Gastrocnemius medialis (tissue), 4 donors: ENCODE measurements at regions not wholly inside any gene's neighbourhood (a gene's known extent, or its start where the extent isn't known, plus 50 kb on each side); places are given as distances from the start of the nearest gene placed in this dataset.

ENCODE experiments used
- ATAC-seq, 2 donors: fragments of 150-250 bp; one replicate each; pipeline ENCODE4 v1.9.1; 2016
- DNase-seq, 2 donors: peaks; one replicate each; pipeline ENCODE4 v3.0.0-alpha.2; 2019
- H3K27ac ChIP-seq, 4 donors: fragments of 200-600 bp; sonication (generic); 1 replicate in 1 of 4; 2 replicates in 3 of 4; pipeline ENCODE4 v1.5.1; 2016 to 2018; ENCODE audit warnings: mild to moderate bottlenecking in 2 of 4, moderate library complexity in 1 of 4
- H3K27me3 ChIP-seq, 3 donors: fragments of 200-600 bp; sonication (generic) in 2 of 3; 1 replicate in 1 of 3; 2 replicates in 2 of 3; pipeline versions ENCODE4 v1.5.1 to v1.6.0; 2016 to 2019; ENCODE audit warnings: mild to moderate bottlenecking in 1 of 3, moderate library complexity in 1 of 3
- H3K36me3 ChIP-seq, 2 donors: fragments of 200-600 bp; sonication (generic) in 1 of 2; one replicate each; pipeline ENCODE4 v1.5.1; 2017 to 2018
- H3K4me1 ChIP-seq, 2 donors: fragments of 200-600 bp; sonication (generic) in 1 of 2; one replicate each; pipeline ENCODE4 v1.5.1; 2016 to 2017; ENCODE audit warnings: mild to moderate bottlenecking in 2 of 2
- H3K4me3 ChIP-seq, 4 donors: fragments of 200-600 bp; sonication (generic) in 3 of 4; 1 replicate in 1 of 4; 2 replicates in 3 of 4; pipeline ENCODE4 v1.5.1; 2016 to 2019; ENCODE audit warnings: mild to moderate bottlenecking in 2 of 4
- H3K9me3 ChIP-seq, 3 donors: fragments of 200-600 bp; sonication (generic) in 2 of 3; 1 replicate in 1 of 3; 2 replicates in 2 of 3; pipeline ENCODE4 v1.5.1; 2016 to 2019
- POLR2A ChIP-seq, 2 donors: fragments of 450-650 bp; IDR thresholded peaks; one replicate each; pipeline ENCODE4 v1.6.1; 2017; ENCODE audit warnings: antibody characterized with exemption in 2 of 2, mild to moderate bottlenecking in 2 of 2, moderate library complexity in 2 of 2
- in situ Hi-C, 4 donors: fragments of 200-750 bp; cut with MboI; loops; one replicate each; pipeline versions ENCODE4 v1.15.0 to v1.8.0; 2017; ENCODE audit warnings: low sequenced_read_pairs in 4 of 4
- intact Hi-C: fragments of 100-400 bp; cut with DNase I; formaldehyde crosslinking; loops from one replicate; pipeline ENCODE4 v1.15.1; 2023; ENCODE audit warnings: low total_unique reads
- TF ChIP-seq, protein P1 (sequence below), 5 experiments: fragments of 450-650 bp in 3 of 5; fragments of 200-600 bp in 2 of 5; sonication (generic) in 2 of 5; IDR thresholded peaks in 4 of 5; conservative IDR thresholded peaks in 1 of 5; 1 replicate in 4 of 5; 2 replicates in 1 of 5; pipeline ENCODE4 v1.5.1; 2016 to 2019; ENCODE audit warnings: antibody characterized with exemption in 5 of 5, mild to moderate bottlenecking in 3 of 5, moderate library complexity in 3 of 5

DNA sequence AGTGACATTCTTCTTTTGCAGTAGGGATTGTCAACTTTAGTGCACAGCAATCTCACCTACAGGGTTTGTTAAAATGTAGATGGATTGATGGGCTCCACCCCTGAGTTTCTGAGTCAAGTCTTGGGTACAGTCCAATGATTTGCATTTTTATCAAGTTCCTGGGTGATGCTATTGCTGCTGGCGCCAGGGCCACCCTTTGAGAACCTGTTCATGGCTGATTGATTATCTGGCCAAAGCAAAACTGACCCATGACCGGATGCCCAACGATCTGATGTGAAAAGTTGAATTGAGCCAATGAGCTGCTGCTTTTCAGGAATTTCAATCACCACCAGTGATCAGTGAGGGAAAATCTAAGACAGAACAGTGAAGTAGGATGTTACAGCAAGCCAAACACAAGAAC is 675.3 kb downstream of the TMEM182 start:
- intact Hi-C loops = no loop called here
- no peak for TF ChIP-seq POLR2A (IDR thresholded peaks at IDR 0.05)
- TF ChIP-seq, protein P1, sequence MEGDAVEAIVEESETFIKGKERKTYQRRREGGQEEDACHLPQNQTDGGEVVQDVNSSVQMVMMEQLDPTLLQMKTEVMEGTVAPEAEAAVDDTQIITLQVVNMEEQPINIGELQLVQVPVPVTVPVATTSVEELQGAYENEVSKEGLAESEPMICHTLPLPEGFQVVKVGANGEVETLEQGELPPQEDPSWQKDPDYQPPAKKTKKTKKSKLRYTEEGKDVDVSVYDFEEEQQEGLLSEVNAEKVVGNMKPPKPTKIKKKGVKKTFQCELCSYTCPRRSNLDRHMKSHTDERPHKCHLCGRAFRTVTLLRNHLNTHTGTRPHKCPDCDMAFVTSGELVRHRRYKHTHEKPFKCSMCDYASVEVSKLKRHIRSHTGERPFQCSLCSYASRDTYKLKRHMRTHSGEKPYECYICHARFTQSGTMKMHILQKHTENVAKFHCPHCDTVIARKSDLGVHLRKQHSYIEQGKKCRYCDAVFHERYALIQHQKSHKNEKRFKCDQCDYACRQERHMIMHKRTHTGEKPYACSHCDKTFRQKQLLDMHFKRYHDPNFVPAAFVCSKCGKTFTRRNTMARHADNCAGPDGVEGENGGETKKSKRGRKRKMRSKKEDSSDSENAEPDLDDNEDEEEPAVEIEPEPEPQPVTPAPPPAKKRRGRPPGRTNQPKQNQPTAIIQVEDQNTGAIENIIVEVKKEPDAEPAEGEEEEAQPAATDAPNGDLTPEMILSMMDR (IDR thresholded peaks at IDR 0.05 in 4 of 5, conservative IDR thresholded peaks at IDR 0.05 in 1 of 5) = no peak
- H3K4me3 ChIP-seq = no peak overlapping the region
- in situ Hi-C loops = no loop called here
- H3K4me1 ChIP-seq = no peaks in the 10 kb centered on the region
- H3K27me3 ChIP-seq = no peaks in the 10 kb centered on the region
- DNase-seq (no peak), ATAC-seq (no peak)
- no peaks in the 10 kb centered on the region for H3K9me3 ChIP-seq
- H3K27ac ChIP-seq = no peak overlapping the region
- H3K36me3 ChIP-seq = no peaks in the 10 kb centered on the region

DNA sequence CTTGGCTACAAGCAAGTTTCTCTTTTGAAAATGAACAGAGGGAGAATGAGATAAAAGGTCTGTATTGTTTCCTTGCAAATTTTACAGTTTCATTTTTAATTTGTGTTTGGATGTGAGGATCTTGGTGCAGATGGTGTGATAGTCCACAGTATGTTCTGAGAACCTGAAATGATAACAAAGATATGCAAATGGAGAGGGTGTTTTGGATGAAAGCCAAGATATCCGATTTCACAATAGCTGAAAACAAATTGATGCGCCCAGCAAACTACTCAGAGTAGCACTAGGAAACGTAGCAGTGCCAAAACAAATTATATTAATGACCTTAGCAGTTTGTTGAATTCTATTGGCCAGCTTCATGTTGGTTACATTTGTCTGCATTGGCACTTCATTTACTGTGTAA is 683.5 kb downstream of the TMEM182 start:
- Histone ChIP-seq H3K36me3 (no peaks in the 10 kb centered on the region), H3K9me3 (no peaks in the 10 kb centered on the region), H3K4me1 (no peaks in the 10 kb centered on the region), H3K4me3 (no peak overlapping the region), H3K27ac (no peak overlapping the region), H3K27me3 (no peaks in the 10 kb centered on the region)
- TF ChIP-seq POLR2A (IDR thresholded peaks at IDR 0.05) = no peak
- TF ChIP-seq, protein P1 (IDR thresholded peaks at IDR 0.05 in 4 of 5, conservative IDR thresholded peaks at IDR 0.05 in 1 of 5) = no peak
- ATAC-seq (no peak), DNase-seq (no peak)
- intact Hi-C loops = no loop called here
- in situ Hi-C loops = no loop called here

DNA sequence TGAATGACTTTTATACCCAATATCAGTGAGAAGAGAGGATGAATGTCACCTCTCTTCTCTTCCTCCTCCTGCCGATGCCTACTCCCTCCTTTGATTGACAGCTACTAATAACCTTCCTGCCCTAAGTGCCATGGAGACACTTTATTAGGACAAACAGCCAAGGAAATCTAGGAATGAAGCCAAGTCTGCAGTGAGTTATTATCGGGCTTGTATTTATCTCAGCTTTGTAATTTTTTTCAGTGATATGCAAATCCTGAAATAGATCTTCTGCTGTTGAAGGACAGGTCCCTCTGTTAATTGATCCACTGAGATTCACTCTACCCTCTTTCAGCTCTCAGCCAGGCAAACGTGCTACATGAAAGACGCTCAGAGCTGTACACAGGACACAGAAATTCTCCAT is 686.7 kb downstream of the TMEM182 start:
- H3K4me1 ChIP-seq = no peaks in the 10 kb centered on the region
- ATAC-seq (no peak), DNase-seq (no peak)
- TF ChIP-seq POLR2A (IDR thresholded peaks at IDR 0.05) = no peak
- TF ChIP-seq, protein P1 (IDR thresholded peaks at IDR 0.05 in 4 of 5, conservative IDR thresholded peaks at IDR 0.05 in 1 of 5) = no peak
- H3K4me3 ChIP-seq = no peak overlapping the region
- no peaks in the 10 kb centered on the region for H3K9me3 ChIP-seq
- no peaks in the 10 kb centered on the region for H3K27me3 ChIP-seq
- H3K27ac ChIP-seq = no peak overlapping the region
- no peaks in the 10 kb centered on the region for H3K36me3 ChIP-seq
- intact Hi-C loops (no loop called here), in situ Hi-C loops (no loop called here)

DNA sequence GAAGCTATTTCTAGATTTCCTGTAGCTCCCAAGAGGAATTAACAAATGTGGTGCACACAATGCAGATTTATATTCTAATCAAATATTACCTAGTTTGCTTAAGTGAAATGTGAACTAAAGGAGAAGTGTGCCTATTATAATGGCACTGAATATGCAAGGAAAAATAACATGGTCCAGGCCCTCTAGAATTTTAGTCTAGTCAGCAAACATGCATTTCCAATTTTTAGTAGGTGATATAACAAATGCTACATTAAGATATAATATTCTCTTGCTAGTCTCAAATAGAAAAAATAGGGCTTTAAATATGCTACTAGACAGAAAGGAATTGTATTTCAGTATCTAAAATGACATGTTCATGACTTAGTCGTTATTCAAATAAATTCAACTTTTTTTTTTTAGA is 689.5 kb downstream of the TMEM182 start:
- no peak for DNase-seq
- in situ Hi-C loops (no loop called here), intact Hi-C loops (no loop called here)
- no peak overlapping the region for H3K27ac ChIP-seq
- TF ChIP-seq, protein P1 (IDR thresholded peaks at IDR 0.05 in 4 of 5, conservative IDR thresholded peaks at IDR 0.05 in 1 of 5) = no peak
- no peak for TF ChIP-seq POLR2A (IDR thresholded peaks at IDR 0.05)
- H3K36me3 ChIP-seq = no peaks in the 10 kb centered on the region
- H3K9me3 ChIP-seq = no peaks in the 10 kb centered on the region
- ATAC-seq = no peak
- H3K27me3 ChIP-seq = no peaks in the 10 kb centered on the region
- no peaks in the 10 kb centered on the region for H3K4me1 ChIP-seq
- no peak overlapping the region for H3K4me3 ChIP-seq

DNA sequence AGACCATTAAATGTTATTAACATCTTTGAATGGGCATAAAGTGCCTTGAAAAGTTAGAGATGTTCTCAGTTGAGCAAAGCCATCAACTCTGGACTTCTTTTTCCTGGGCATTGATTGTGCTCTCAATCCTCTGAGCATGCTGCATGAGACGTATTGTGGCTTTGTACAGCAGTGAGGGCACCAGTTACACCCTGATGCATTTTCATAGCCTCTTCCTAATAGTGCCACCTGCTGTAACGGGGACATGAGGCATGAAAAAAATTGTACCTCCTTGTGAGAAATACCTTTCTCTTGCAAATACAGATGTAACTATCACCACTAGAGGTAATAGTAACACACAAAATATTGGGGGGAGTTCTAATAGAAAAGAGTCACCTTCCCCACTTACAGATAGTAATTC is 697.5 kb downstream of the TMEM182 start:
- Histone ChIP-seq H3K36me3 (no peaks in the 10 kb centered on the region), H3K4me3 (no peak overlapping the region), H3K4me1 (no peaks in the 10 kb centered on the region), H3K27me3 (no peaks in the 10 kb centered on the region), H3K27ac (no peak overlapping the region), H3K9me3 (no peaks in the 10 kb centered on the region)
- DNase-seq = no peak
- intact Hi-C loops = no loop called here
- TF ChIP-seq POLR2A (IDR thresholded peaks at IDR 0.05) = no peak
- TF ChIP-seq, protein P1 (IDR thresholded peaks at IDR 0.05 in 4 of 5, conservative IDR thresholded peaks at IDR 0.05 in 1 of 5) = no peak
- in situ Hi-C loops = no loop called here
- ATAC-seq = no peak
